Kidney epithelial cell (primary cell): ENCODE measurements at regions not wholly inside any gene's neighbourhood (a gene's known extent, or its start where the extent isn't known, plus 50 kb on each side); places are given as distances from the start of the nearest gene placed in this dataset.

Experiments used
- DNase-seq: peaks from one replicate; pipeline ENCODE4 v3.0.0-alpha.2; 2010; ENCODE audit warnings: low read depth
- H3K27me3 ChIP-seq: 2 replicates; pipeline ENCODE4 v1.6.0; 2011; ENCODE audit warnings: low read length; ENCODE audit not compliant: control insufficient read depth, insufficient read depth
- H3K36me3 ChIP-seq: 2 replicates; pipeline ENCODE4 v1.5.1; 2011; ENCODE audit warnings: low read length; ENCODE audit not compliant: control insufficient read depth, insufficient read depth
- H3K4me3 ChIP-seq: 2 replicates; pipeline ENCODE4 v1.5.1; 2011; ENCODE audit warnings: low read depth, mild to moderate bottlenecking, control low read depth, low read length
- CTCF ChIP-seq: IDR thresholded peaks from 2 replicates; pipeline ENCODE4 v1.5.1; 2011; ENCODE audit warnings: mild to moderate bottlenecking, moderate library complexity, low read length, control low read depth, inconsistent platforms; ENCODE audit not compliant: insufficient read depth, poor library complexity, severe bottlenecking

- Histone ChIP-seq H3K4me3 (no peak overlapping the region), H3K27me3 (no peaks in the 10 kb centered on the region), H3K36me3 (no peaks in the 10 kb centered on the region)
- DNase-seq = no peak
- no peak for TF ChIP-seq CTCF
Observed at GRCh38 chr13:44808185-44808584, 181.1 kb downstream of the NUFIP1 start.

DNA sequence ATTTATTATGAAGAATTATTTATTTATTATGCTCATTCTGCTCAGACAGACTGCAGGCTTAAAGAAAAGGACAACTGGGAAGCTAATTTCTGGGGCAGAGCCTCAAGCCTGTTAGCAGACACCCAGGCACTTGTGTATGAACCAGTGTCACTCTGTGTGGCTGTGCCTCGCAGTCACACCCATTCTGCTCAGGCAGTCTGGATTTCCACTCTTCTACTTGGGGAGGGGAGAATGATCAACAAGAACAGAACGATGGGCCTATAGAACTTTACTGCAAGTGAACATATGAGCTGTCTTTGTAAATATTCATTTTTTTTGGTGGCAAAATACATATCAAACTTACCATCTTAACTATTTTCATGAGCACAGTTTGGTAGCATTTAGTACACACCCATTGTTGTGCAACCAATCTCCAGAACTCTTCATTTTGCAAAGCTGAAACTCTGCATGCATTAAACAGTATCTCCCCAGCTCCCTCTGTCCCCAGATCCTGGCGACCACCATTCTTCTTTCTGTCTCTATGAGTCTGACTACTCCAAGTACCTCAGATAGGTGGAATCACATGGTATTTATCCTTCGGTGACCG lies 181.7 kb downstream of the NUFIP1 start:
- DNase-seq = no peak
- no peaks in the 10 kb centered on the region for H3K27me3 ChIP-seq
- no peaks in the 10 kb centered on the region for H3K36me3 ChIP-seq
- TF ChIP-seq CTCF = no peak
- no peak overlapping the region for H3K4me3 ChIP-seq

DNA sequence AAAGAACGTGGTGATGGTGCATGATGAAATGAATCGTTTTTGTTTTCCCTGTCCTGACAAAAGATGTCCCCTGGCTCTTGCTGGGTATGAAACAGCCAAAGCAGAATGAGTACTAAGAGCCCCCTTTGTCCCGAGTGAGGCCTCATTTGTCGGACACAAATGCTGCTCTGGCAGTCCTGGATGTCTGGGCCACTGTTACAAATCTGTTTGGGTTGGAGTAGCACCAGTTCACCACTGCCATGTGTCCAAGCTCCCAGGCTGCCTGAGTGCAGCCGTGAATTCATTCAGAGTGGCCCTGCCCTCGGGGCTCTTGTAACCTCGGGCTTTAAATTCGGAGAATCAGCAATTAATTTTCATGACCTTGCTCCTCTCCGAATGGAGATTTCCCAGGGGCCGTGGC lies 182.4 kb downstream of the NUFIP1 start:
- no peak for TF ChIP-seq CTCF
- H3K4me3 ChIP-seq = no peak overlapping the region
- no peak for DNase-seq
- no peaks in the 10 kb centered on the region for H3K27me3 ChIP-seq
- H3K36me3 ChIP-seq = no peaks in the 10 kb centered on the region

GRCh38 chr13:44805585-44805984 lies 183.7 kb downstream of the NUFIP1 start:
- Histone ChIP-seq H3K4me3 (no peak overlapping the region), H3K36me3 (no peaks in the 10 kb centered on the region), H3K27me3 (no peaks in the 10 kb centered on the region)
- DNase-seq = no peak
- no peak for TF ChIP-seq CTCF

DNA sequence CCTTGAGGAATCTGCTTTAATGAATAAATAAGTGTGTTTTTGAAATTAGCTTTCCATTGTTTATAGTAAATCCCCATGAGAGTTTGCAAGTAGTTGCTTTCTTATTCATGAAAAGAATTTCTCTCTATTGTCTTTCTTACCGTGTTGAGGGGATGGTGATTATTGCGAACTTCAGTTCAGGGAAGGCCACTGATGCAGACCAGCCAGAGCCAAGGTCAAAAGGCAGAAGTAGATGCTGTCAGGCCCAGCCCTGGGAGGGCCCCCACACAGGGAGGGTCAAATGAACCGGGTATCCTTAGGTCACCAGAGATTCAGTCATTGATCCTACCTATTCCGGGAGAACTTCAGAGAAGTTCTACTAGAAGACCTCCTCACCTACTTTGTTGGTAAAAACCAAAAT lies 185.9 kb downstream of the NUFIP1 start:
- DNase-seq = no peak
- Histone ChIP-seq H3K4me3 (no peak overlapping the region), H3K27me3 (no peaks in the 10 kb centered on the region), H3K36me3 (no peaks in the 10 kb centered on the region)
- TF ChIP-seq CTCF = no peak

DNA sequence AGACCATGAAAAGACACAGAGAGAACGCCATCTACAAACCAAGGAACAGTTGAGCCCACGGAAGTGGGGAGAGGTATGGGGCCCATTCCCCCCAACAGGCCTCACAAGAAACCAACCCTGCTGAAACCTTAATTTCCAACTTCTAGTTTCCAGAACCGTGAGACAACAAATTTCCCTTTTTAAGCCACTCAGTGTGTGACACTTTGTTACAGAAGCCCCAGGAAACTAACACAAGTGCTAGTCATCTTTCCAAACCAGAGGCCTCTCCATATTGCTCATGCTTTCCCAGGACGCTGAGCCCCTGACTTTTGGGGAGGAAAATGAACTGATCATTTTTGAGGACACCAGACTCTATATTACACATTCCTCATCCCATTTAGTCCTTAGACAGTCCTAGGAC lies 186.8 kb downstream of the NUFIP1 start:
- no peak for DNase-seq
- Histone ChIP-seq H3K4me3 (no peak overlapping the region), H3K36me3 (no peaks in the 10 kb centered on the region), H3K27me3 (no peaks in the 10 kb centered on the region)
- TF ChIP-seq CTCF = no peak
